Heart right ventricle (tissue), 16 donors: ENCODE measurements at regions not wholly inside any gene's neighbourhood (a gene's known extent, or its start where the extent isn't known, plus 50 kb on each side); places are given as distances from the start of the nearest gene placed in this dataset.

ENCODE experiments used
- ATAC-seq, 8 donors: fragments of 200-7000 bp; cut with Tn5 transposase; one replicate each; pipeline ENCODE4 v1.9.1; 2020; ENCODE audit warnings: mild to moderate bottlenecking in 8 of 8, moderate library complexity in 8 of 8, moderate number of reproducible peaks in 1 of 8
- DNase-seq, 2 donors: peaks; one replicate each; pipeline ENCODE4 v3.0.0-alpha.2; 2020
- H3K27ac ChIP-seq, 10 donors: fragments of 200-600 bp; sonication (generic) in 2 of 10; one replicate each; pipeline versions ENCODE4 v1.5.0 to v1.8.0; 2020 to 2022; ENCODE audit warnings: mild to moderate bottlenecking in 3 of 10
- H3K27me3 ChIP-seq, 7 donors: fragments of 200-600 bp; one replicate each; pipeline ENCODE4 v1.8.0; 2021 to 2022; ENCODE audit warnings: mild to moderate bottlenecking in 2 of 7
- H3K36me3 ChIP-seq, 9 donors: fragments of 200-600 bp; sonication (generic) in 1 of 9; one replicate each; pipeline versions ENCODE4 v1.5.0 to v1.8.0; 2020 to 2022; ENCODE audit warnings: mild to moderate bottlenecking in 2 of 9
- H3K4me1 ChIP-seq, 9 donors: fragments of 200-600 bp; sonication (generic) in 1 of 9; one replicate each; pipeline versions ENCODE4 v1.5.0 to v1.8.0; 2020 to 2022; ENCODE audit warnings: mild to moderate bottlenecking in 4 of 9
- H3K4me3 ChIP-seq, 10 donors: fragments of 200-600 bp; sonication (generic) in 2 of 10; one replicate each; pipeline versions ENCODE4 v1.5.0 to v1.8.0; 2020 to 2022; ENCODE audit warnings: mild to moderate bottlenecking in 7 of 10, moderate library complexity in 2 of 10
- H3K9me3 ChIP-seq, 11 donors: fragments of 200-600 bp in 10 of 11; sonication (generic) in 2 of 11; one replicate each; pipeline versions ENCODE4 v1.5.0 to v1.8.0; 2013 to 2022; ENCODE audit warnings: mild to moderate bottlenecking in 2 of 11, control low read depth in 1 of 11, moderate library complexity in 1 of 11
- WGBS, 2 donors: extraction: QIAGEN DNeasy Blood & Tissue Kit; methylation state at CpG; one replicate each; pipeline ENCODE4 v1.1.7; 2013; ENCODE audit warnings: inconsistent platforms in 1 of 2; 5-methylcytosine and 5-hydroxymethylcytosine counted together
- intact Hi-C, 10 donors: fragments of 100-400 bp; cut with DNase I; formaldehyde crosslinking; loops; one replicate each; pipeline versions ENCODE4 v1.11.1 to v1.14.2; 2022
- TF ChIP-seq, protein P1 (sequence below), 9 donors: fragments of 200-600 bp; sonication (generic) in 2 of 9; IDR thresholded peaks; one replicate each; pipeline versions ENCODE4 v1.5.0 to v1.8.0; 2021 to 2022; ENCODE audit warnings: antibody characterized with exemption in 9 of 9, mild to moderate bottlenecking in 5 of 9, moderate library complexity in 1 of 9
- donor health status: Arrhythmogenic right ventricular cardiomyopathy.
- donor health status: ischemic (EF 13 %, LVEDD 7.1; RV severe dilation, severe dysfunction).
- donor health status: healthy with polysubstance abuse.
- donor health status: DM: no; HTN: yes; CAD: no.
- donor health status: DM: no; HTN: no; CAD: no.
- donor health status: ischemic (EF 25% LVEDD 6.9; RV normal size, moderate dysfunction).
- donor health status: ischemic (EF 25% LVEDD 5.7; RV mildly dilated, moderate dysfunction).
- donor health status: healthy.
- donor health status: DM: yes; HTN: yes; CAD: no.
- donor health status: Ischemic cardiomyopathy.
- donor health status: ischemic (EF 35%, LVEDD 5.7; RV mildly dilated, moderate dysfunction).
- donor health status: nonischemic (EF 11% LVEDD 7.7; RV severe dilation, severe dysfunction).
- donor health status: DM: yes; HTN: yes; CAD: no.
- donor health status: PGD.
- donor health status: ischemic (EF 29% LVEDD 5.4; RV normal size, mild dysfunction).
- donor health status: nonischemic (EF 23%, LVEDD 6.1; RV moderate dilation, normal function).

DNA sequence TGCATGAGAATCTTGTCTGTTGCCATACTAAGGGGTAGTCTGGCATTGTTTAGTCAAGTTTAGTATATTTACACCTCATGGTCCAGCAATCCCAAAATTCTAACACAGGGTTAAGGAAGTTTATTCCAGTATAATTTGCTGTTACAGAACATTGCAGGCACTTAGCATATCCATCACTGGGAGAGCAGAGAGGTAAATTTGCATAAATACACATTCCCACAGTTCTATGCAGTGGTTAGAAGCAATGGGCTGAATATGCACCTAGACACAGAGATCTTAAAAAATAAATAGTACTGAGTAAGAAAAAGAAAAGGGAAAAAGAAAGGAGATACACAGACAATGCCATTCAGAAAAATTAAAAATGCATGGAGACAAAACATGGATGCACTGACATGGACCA, 692.3 kb upstream of the MEF2C start:
- ATAC-seq (no peak), DNase-seq (no peak)
- no peak overlapping the region for H3K27ac ChIP-seq
- TF ChIP-seq, protein P1, sequence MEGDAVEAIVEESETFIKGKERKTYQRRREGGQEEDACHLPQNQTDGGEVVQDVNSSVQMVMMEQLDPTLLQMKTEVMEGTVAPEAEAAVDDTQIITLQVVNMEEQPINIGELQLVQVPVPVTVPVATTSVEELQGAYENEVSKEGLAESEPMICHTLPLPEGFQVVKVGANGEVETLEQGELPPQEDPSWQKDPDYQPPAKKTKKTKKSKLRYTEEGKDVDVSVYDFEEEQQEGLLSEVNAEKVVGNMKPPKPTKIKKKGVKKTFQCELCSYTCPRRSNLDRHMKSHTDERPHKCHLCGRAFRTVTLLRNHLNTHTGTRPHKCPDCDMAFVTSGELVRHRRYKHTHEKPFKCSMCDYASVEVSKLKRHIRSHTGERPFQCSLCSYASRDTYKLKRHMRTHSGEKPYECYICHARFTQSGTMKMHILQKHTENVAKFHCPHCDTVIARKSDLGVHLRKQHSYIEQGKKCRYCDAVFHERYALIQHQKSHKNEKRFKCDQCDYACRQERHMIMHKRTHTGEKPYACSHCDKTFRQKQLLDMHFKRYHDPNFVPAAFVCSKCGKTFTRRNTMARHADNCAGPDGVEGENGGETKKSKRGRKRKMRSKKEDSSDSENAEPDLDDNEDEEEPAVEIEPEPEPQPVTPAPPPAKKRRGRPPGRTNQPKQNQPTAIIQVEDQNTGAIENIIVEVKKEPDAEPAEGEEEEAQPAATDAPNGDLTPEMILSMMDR (IDR thresholded peaks at IDR 0.05): no peak
- no peak overlapping the region for H3K4me3 ChIP-seq
- H3K4me1 ChIP-seq: no peaks in the 10 kb centered on the region
- no peaks in the 10 kb centered on the region for H3K9me3 ChIP-seq
- intact Hi-C loops: no loop called here
- no peaks in the 10 kb centered on the region for H3K36me3 ChIP-seq
- no peaks in the 10 kb centered on the region for H3K27me3 ChIP-seq

DNA sequence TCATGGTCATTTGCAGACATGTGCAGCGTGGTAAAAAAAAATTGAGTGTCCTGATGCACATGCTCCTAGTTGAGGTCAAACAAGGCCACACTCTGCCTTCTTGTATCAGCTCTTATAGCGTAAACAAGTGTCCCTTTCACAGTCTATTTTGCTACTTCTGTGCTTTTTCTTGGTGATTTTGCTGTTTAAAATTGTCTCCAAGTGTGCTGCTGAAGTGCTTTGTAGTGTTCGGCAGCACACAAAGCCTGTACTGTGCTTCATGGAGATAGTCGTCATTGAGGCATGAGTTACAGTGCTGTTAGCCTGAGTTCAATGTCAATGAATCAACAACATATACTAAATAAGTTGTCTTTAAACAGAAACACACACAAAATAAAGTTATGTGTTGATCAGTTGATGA, 690.4 kb upstream of the MEF2C start:
- WGBS, 2 donors: 80 to 91% methylated on average over 4 of the region's 4 CpGs
- ATAC-seq: no peak

DNA sequence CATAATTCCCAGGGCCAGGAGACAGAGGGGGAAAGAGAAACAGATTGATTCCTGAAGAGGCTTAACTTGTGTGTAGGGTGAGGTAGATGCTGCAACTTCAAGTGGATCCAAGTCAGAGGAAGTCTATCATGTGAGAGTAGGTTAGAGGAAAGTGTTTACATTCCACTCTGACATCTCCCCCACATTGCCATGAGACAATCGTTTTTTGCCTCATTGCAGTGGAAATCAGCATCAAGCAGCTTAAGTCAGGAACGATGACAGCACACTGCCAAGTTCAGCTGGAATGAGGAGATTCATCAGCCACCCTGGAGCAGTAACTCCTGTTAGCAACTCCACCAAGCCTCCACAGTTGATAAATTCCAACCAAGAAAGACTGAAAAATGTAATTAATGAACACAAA, 689.7 kb upstream of the MEF2C start:
- Histone ChIP-seq H3K27ac (no peak overlapping the region), H3K36me3 (no peaks in the 10 kb centered on the region), H3K4me3 (no peak overlapping the region), H3K27me3 (no peaks in the 10 kb centered on the region), H3K9me3 (no peaks in the 10 kb centered on the region), H3K4me1 (no peaks in the 10 kb centered on the region)
- WGBS, 2 donors: 34 to 41% methylated on average over 2 of the region's 2 CpGs
- no peak for DNase-seq
- ATAC-seq: no peak
- intact Hi-C loops: no loop called here
- TF ChIP-seq, protein P1 (IDR thresholded peaks at IDR 0.05): no peak

More for the DNA sequence above, 690.4 kb upstream of the MEF2C start:
- Histone ChIP-seq H3K4me1 (no peaks in the 10 kb centered on the region), H3K4me3 (no peak overlapping the region), H3K9me3 (no peaks in the 10 kb centered on the region), H3K27ac (no peak overlapping the region), H3K27me3 (no peaks in the 10 kb centered on the region), H3K36me3 (no peaks in the 10 kb centered on the region)
- DNase-seq: no peak
- intact Hi-C loops: no loop called here
- TF ChIP-seq, protein P1 (IDR thresholded peaks at IDR 0.05): no peak

DNA sequence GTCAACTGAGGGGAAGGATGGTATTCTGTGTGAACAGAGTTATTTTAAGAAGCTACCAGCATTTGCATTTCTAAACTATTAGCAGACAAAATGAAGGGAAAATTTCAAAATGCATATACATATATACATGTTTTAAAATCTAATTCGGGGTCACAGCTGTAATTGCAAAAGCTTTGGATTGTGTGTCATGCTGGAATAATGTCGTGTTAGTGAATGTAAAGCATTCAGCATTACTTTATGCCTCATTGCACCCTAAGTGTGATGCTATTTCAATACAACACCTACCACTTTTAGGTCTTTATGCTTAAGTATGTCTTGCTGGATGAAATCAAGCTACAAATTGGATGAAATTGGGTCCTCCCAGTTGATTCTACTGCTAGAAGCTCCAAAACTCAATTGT, 687.6 kb upstream of the MEF2C start:
- Histone ChIP-seq H3K9me3 (no peaks in the 10 kb centered on the region), H3K4me1 (no peaks in the 10 kb centered on the region), H3K27ac (no peak overlapping the region), H3K4me3 (no peak overlapping the region), H3K36me3 (no peaks in the 10 kb centered on the region), H3K27me3 (no peaks in the 10 kb centered on the region)
- DNase-seq (no peak), ATAC-seq (no peak)
- TF ChIP-seq, protein P1 (IDR thresholded peaks at IDR 0.05): no peak
- 86 to 95% methylated on average over 2 of the region's 2 CpGs for WGBS, 2 donors
- intact Hi-C loops: no loop called here

DNA sequence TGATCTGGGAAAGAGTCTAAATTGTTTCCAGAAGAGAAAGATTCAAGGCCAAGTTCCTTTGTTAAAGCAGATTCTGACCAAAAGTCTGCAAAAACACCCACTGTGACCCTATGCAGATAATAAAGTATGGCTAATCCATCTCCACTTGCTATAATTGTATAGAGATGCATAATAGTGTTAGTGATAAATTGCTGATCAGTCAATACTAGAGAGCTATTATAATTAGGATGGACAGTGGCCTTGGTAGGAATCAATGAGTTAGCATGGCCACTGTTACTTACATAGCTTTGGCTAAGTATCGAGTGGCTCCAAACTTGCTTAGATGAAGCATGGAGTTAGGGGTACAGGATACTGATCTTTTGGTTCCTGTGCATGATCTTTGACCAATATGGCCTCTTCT, 683.4 kb upstream of the MEF2C start:
- Histone ChIP-seq H3K27ac (no peak overlapping the region), H3K27me3 (no peaks in the 10 kb centered on the region), H3K36me3 (no peaks in the 10 kb centered on the region), H3K4me1 (no peaks in the 10 kb centered on the region), H3K4me3 (no peak overlapping the region), H3K9me3 (no peaks in the 10 kb centered on the region)
- ATAC-seq (no peak), DNase-seq (no peak)
- intact Hi-C loops: no loop called here
- 95 to 98% methylated on average over 1 of the region's 1 CpG for WGBS, 2 donors
- TF ChIP-seq, protein P1 (IDR thresholded peaks at IDR 0.05): no peak
